ENCODE measurements at regions not wholly inside any gene's neighbourhood (a gene's known extent, or its start where the extent isn't known, plus 50 kb on each side); places are given as distances from the start of the nearest gene placed in this dataset.
"Not testable (repeated sequence)": the region's sequence is repeated elsewhere in the genome, so short reads cannot be mapped to it uniquely, and the experiment has no call there.

- 76% methylated on average over 7 of the region's 7 CpGs for WGBS, 2 donors
- ATAC-seq (ENCODE audit: low FRiP score) = no peak
- intact Hi-C loops (cut with DNase I) = no loop called here
Measured at GRCh38 chr10:123241391-123242141, 87.4 kb downstream of the BUB3 start.

GRCh38 chr10:123244747-123245146 lies 90.5 kb downstream of the BUB3 start:
- no peak overlapping the region for H3K27ac ChIP-seq (ENCODE audit: low read depth in 1 of 2, low read length in 2 of 2)
- 99 to 100% methylated on average over 1 of the region's 1 CpG for WGBS, 2 donors
- no peaks in the 10 kb centered on the region for H3K4me1 ChIP-seq (ENCODE audit: control insufficient read depth in 1 of 2, insufficient read depth in 2 of 2, low read length in 2 of 2)
- H3K27me3 ChIP-seq (ENCODE audit: control insufficient read depth in 1 of 2, insufficient read depth in 2 of 2, low read length in 1 of 2) = no peaks in the 10 kb centered on the region
- peaks cover 0 to 6% of the 10 kb centered on the region in 2 donors for H3K36me3 ChIP-seq (ENCODE audit: control insufficient read depth in 1 of 2, insufficient read depth in 2 of 2, low read length in 1 of 2)
- intact Hi-C loops (cut with DNase I) = no loop called here
- H3K9me3 ChIP-seq (ENCODE audit: control insufficient read depth, low read length) = no peaks in the 10 kb centered on the region
- DNase-seq (no peak), ATAC-seq (ENCODE audit: low FRiP score) (no peak)
- H3K4me3 ChIP-seq (ENCODE audit: low read length in 2 of 2) = no peak overlapping the region

More at GRCh38 chr10:123241391-123242141, 87.4 kb downstream of the BUB3 start:
- no peaks in the 10 kb centered on the region for H3K4me1 ChIP-seq (ENCODE audit: control insufficient read depth in 1 of 2, insufficient read depth in 2 of 2, low read length in 2 of 2)
- no peaks in the 10 kb centered on the region for H3K27me3 ChIP-seq (ENCODE audit: control insufficient read depth in 1 of 2, insufficient read depth in 2 of 2, low read length in 1 of 2)
- peaks cover 0 to 6% of the 10 kb centered on the region in 2 donors for H3K36me3 ChIP-seq (ENCODE audit: control insufficient read depth in 1 of 2, insufficient read depth in 2 of 2, low read length in 1 of 2)
- H3K27ac ChIP-seq (ENCODE audit: low read depth in 1 of 2, low read length in 2 of 2) = no peak overlapping the region
- DNase-seq = no peak
- no peak overlapping the region for H3K4me3 ChIP-seq (ENCODE audit: low read length in 2 of 2)
- no peaks in the 10 kb centered on the region for H3K9me3 ChIP-seq (ENCODE audit: control insufficient read depth, low read length)

- 92 to 95% methylated on average over 9 of the region's 9 CpGs for WGBS, 2 donors
- H3K27ac ChIP-seq (ENCODE audit: low read depth in 1 of 2, low read length in 2 of 2) = no peak overlapping the region
- intact Hi-C loops (cut with DNase I) = no loop called here
- no peak for DNase-seq
- no peaks in the 10 kb centered on the region for H3K27me3 ChIP-seq (ENCODE audit: control insufficient read depth in 1 of 2, insufficient read depth in 2 of 2, low read length in 1 of 2)
- H3K4me1 ChIP-seq (ENCODE audit: control insufficient read depth in 1 of 2, insufficient read depth in 2 of 2, low read length in 2 of 2) = no peaks in the 10 kb centered on the region
- ATAC-seq (ENCODE audit: low FRiP score) = no peak
- peaks cover 0 to 6% of the 10 kb centered on the region in 2 donors for H3K36me3 ChIP-seq (ENCODE audit: control insufficient read depth in 1 of 2, insufficient read depth in 2 of 2, low read length in 1 of 2)
- H3K9me3 ChIP-seq (ENCODE audit: control insufficient read depth, low read length) = no peaks in the 10 kb centered on the region
- H3K4me3 ChIP-seq (ENCODE audit: low read length in 2 of 2) = no peak overlapping the region
Measured at GRCh38 chr10:123245264-123245663, 91.1 kb downstream of the BUB3 start.

- Histone ChIP-seq H3K4me3 (ENCODE audit: low read length in 2 of 2) (no peak overlapping the region), H3K4me1 (ENCODE audit: control insufficient read depth in 1 of 2, insufficient read depth in 2 of 2, low read length in 2 of 2) (no peaks in the 10 kb centered on the region), H3K27ac (ENCODE audit: low read depth in 1 of 2, low read length in 2 of 2) (no peak overlapping the region), H3K27me3 (ENCODE audit: control insufficient read depth in 1 of 2, insufficient read depth in 2 of 2, low read length in 1 of 2) (no peaks in the 10 kb centered on the region), H3K9me3 (ENCODE audit: control insufficient read depth, low read length) (no peaks in the 10 kb centered on the region), H3K36me3 (ENCODE audit: control insufficient read depth in 1 of 2, insufficient read depth in 2 of 2, low read length in 1 of 2) (no peaks in the 10 kb centered on the region)
- no peak for ATAC-seq (ENCODE audit: low FRiP score)
- no peak for DNase-seq
- WGBS, 2 donors = 11 to 12% methylated on average over 1 of the region's 1 CpG
- intact Hi-C loops (cut with DNase I) = no loop called here
Measured at GRCh38 chr10:123249894-123250293, 95.7 kb downstream of the BUB3 start.

GRCh38 chr10:123250640-123251039 lies 96.4 kb downstream of the BUB3 start:
- ATAC-seq (ENCODE audit: low FRiP score) = no peak
- DNase-seq = no peak
- Histone ChIP-seq H3K4me1 (ENCODE audit: control insufficient read depth in 1 of 2, insufficient read depth in 2 of 2, low read length in 2 of 2) (no peaks in the 10 kb centered on the region), H3K36me3 (ENCODE audit: control insufficient read depth in 1 of 2, insufficient read depth in 2 of 2, low read length in 1 of 2) (no peaks in the 10 kb centered on the region), H3K4me3 (ENCODE audit: low read length in 2 of 2) (no peak overlapping the region), H3K27ac (ENCODE audit: low read depth in 1 of 2, low read length in 2 of 2) (no peak overlapping the region), H3K9me3 (ENCODE audit: control insufficient read depth, low read length) (no peaks in the 10 kb centered on the region), H3K27me3 (ENCODE audit: control insufficient read depth in 1 of 2, insufficient read depth in 2 of 2, low read length in 1 of 2) (no peaks in the 10 kb centered on the region)
- 73 to 75% methylated on average over 4 of the region's 4 CpGs for WGBS, 2 donors
- intact Hi-C loops (cut with DNase I) = no loop called here

- WGBS, 2 donors = 64 to 71% methylated on average over 4 of the region's 4 CpGs
Measured at GRCh38 chr10:123252779-123253178, 98.6 kb downstream of the BUB3 start.

GRCh38 chr10:123254343-123254742 lies 100.1 kb downstream of the BUB3 start:
- H3K36me3 ChIP-seq (ENCODE audit: control insufficient read depth in 1 of 2, insufficient read depth in 2 of 2, low read length in 1 of 2); H3K4me1 ChIP-seq (ENCODE audit: control insufficient read depth in 1 of 2, insufficient read depth in 2 of 2, low read length in 2 of 2); H3K27ac ChIP-seq (ENCODE audit: low read depth in 1 of 2, low read length in 2 of 2); intact Hi-C loops (cut with DNase I); H3K9me3 ChIP-seq (ENCODE audit: control insufficient read depth, low read length); DNase-seq; H3K4me3 ChIP-seq (ENCODE audit: low read length in 2 of 2); H3K27me3 ChIP-seq (ENCODE audit: control insufficient read depth in 1 of 2, insufficient read depth in 2 of 2, low read length in 1 of 2): not testable (repeated sequence)
- peak; percentile 15 for ATAC-seq (ENCODE audit: low FRiP score)
- 86% methylated on average over 5 of the region's 5 CpGs for WGBS, 2 donors

More at GRCh38 chr10:123252779-123253178, 98.6 kb downstream of the BUB3 start:
- Histone ChIP-seq H3K36me3 (ENCODE audit: control insufficient read depth in 1 of 2, insufficient read depth in 2 of 2, low read length in 1 of 2) (no peaks in the 10 kb centered on the region), H3K27me3 (ENCODE audit: control insufficient read depth in 1 of 2, insufficient read depth in 2 of 2, low read length in 1 of 2) (no peaks in the 10 kb centered on the region), H3K4me3 (ENCODE audit: low read length in 2 of 2) (no peak overlapping the region), H3K4me1 (ENCODE audit: control insufficient read depth in 1 of 2, insufficient read depth in 2 of 2, low read length in 2 of 2) (no peaks in the 10 kb centered on the region), H3K9me3 (ENCODE audit: control insufficient read depth, low read length) (no peaks in the 10 kb centered on the region), H3K27ac (ENCODE audit: low read depth in 1 of 2, low read length in 2 of 2) (no peak overlapping the region)
- ATAC-seq (ENCODE audit: low FRiP score) = no peak
- DNase-seq = no peak
- intact Hi-C loops (cut with DNase I) = no loop called here

- no peak for DNase-seq
- H3K27me3 ChIP-seq (ENCODE audit: control insufficient read depth in 1 of 2, insufficient read depth in 2 of 2, low read length in 1 of 2) = no peaks in the 10 kb centered on the region
- intact Hi-C loops (cut with DNase I) = no loop called here
- H3K4me3 ChIP-seq (ENCODE audit: low read length in 2 of 2) = no peak overlapping the region
- no peaks in the 10 kb centered on the region for H3K9me3 ChIP-seq (ENCODE audit: control insufficient read depth, low read length)
- WGBS, 2 donors = 89 to 94% methylated on average over 13 of the region's 13 CpGs
- H3K27ac ChIP-seq (ENCODE audit: low read depth in 1 of 2, low read length in 2 of 2) = no peak overlapping the region
- no peaks in the 10 kb centered on the region for H3K4me1 ChIP-seq (ENCODE audit: control insufficient read depth in 1 of 2, insufficient read depth in 2 of 2, low read length in 2 of 2)
- no peaks in the 10 kb centered on the region for H3K36me3 ChIP-seq (ENCODE audit: control insufficient read depth in 1 of 2, insufficient read depth in 2 of 2, low read length in 1 of 2)
- ATAC-seq (ENCODE audit: low FRiP score) = no peak
Measured at GRCh38 chr10:123257904-123258456, 103.8 kb downstream of the BUB3 start.

GRCh38 chr10:123259081-123259480 lies 104.9 kb downstream of the BUB3 start:
- H3K27me3 ChIP-seq (ENCODE audit: control insufficient read depth in 1 of 2, insufficient read depth in 2 of 2, low read length in 1 of 2) = no peaks in the 10 kb centered on the region
- no peaks in the 10 kb centered on the region for H3K9me3 ChIP-seq (ENCODE audit: control insufficient read depth, low read length)
- intact Hi-C loops (cut with DNase I) = no loop called here
- H3K36me3 ChIP-seq (ENCODE audit: control insufficient read depth in 1 of 2, insufficient read depth in 2 of 2, low read length in 1 of 2) = no peaks in the 10 kb centered on the region
- no peaks in the 10 kb centered on the region for H3K4me1 ChIP-seq (ENCODE audit: control insufficient read depth in 1 of 2, insufficient read depth in 2 of 2, low read length in 2 of 2)
- H3K27ac ChIP-seq (ENCODE audit: low read depth in 1 of 2, low read length in 2 of 2) = no peak overlapping the region
- ATAC-seq (ENCODE audit: low FRiP score) (no peak), DNase-seq (no peak)
- WGBS, 2 donors = 79 to 84% methylated on average over 2 of the region's 2 CpGs
- H3K4me3 ChIP-seq (ENCODE audit: low read length in 2 of 2) = no peak overlapping the region
